SHP77 (cell line): ENCODE measurements at regions not wholly inside any gene's neighbourhood (a gene's known extent, or its start where the extent isn't known, plus 50 kb on each side); places are given as distances from the start of the nearest gene placed in this dataset.

Source experiments
- DNase-seq, 2 experiments: peaks; one replicate each; lab custom pipeline; 2025; lab: John Stamatoyannopoulos, UW

- peak; percentile 53 to 72 for DNase-seq
These were observed 209.2 kb upstream of the C14orf180 start for GRCh38 chr14:104370256-104370870.

GRCh38 chr14:104371031-104371430 lies 208.5 kb upstream of the C14orf180 start:
- DNase-seq: no peak

- no peak for DNase-seq
These were observed 207.6 kb upstream of the C14orf180 start for GRCh38 chr14:104371917-104372316.

- DNase-seq: no peak
These were observed 207.0 kb upstream of the C14orf180 start for GRCh38 chr14:104372390-104373054.

- no peak for DNase-seq
These were observed 206.3 kb upstream of the C14orf180 start for GRCh38 chr14:104373055-104373854.

GRCh38 chr14:104373855-104374717 lies 205.5 kb upstream of the C14orf180 start:
- no peak for DNase-seq

- no peak for DNase-seq
These were observed 204.9 kb upstream of the C14orf180 start for GRCh38 chr14:104374718-104375080.

- DNase-seq: no peak
These were observed 203.9 kb upstream of the C14orf180 start for GRCh38 chr14:104375551-104376201.

GRCh38 chr14:104376202-104377140 lies 203.1 kb upstream of the C14orf180 start:
- no peak for DNase-seq

- DNase-seq: no peak
These were observed 202.3 kb upstream of the C14orf180 start for GRCh38 chr14:104377256-104377655.

- DNase-seq: no peak
These were observed 200.9 kb upstream of the C14orf180 start for GRCh38 chr14:104378698-104379113.

- no peak for DNase-seq
These were observed 197.0 kb upstream of the C14orf180 start for GRCh38 chr14:104382361-104383087.

GRCh38 chr14:104383088-104383995 lies 196.2 kb upstream of the C14orf180 start:
- DNase-seq: no peak

- DNase-seq: peak in 1 of 2 experiments; percentile 35
These were observed 195.4 kb upstream of the C14orf180 start for GRCh38 chr14:104383996-104384775.

GRCh38 chr14:104384776-104385071 lies 194.8 kb upstream of the C14orf180 start:
- DNase-seq: no peak

GRCh38 chr14:104385111-104385510 lies 194.5 kb upstream of the C14orf180 start:
- no peak for DNase-seq

GRCh38 chr14:104385531-104386101 lies 193.9 kb upstream of the C14orf180 start:
- no peak for DNase-seq
